22Rv1 (cell line): ENCODE measurements at regions not wholly inside any gene's neighbourhood (a gene's known extent, or its start where the extent isn't known, plus 50 kb on each side); places are given as distances from the start of the nearest gene placed in this dataset.

Source experiments
- CTCF ChIP-seq: fragments of 450-650 bp; IDR thresholded peaks from 2 replicates; pipeline ENCODE4 v1.5.1; 2017; ENCODE audit warnings: mild to moderate bottlenecking
- ZFX ChIP-seq: fragments of 450-650 bp; IDR thresholded peaks from 2 replicates; pipeline ENCODE4 v1.6.1; 2017; ENCODE audit warnings: antibody characterized with exemption, borderline replicate concordance

GRCh38 chr18:71370671-71371445, 1082.0 kb downstream of the SOCS6 start:
- no peak for TF ChIP-seq CTCF
- TF ChIP-seq ZFX: no peak
